ENCODE measurements at regions not wholly inside any gene's neighbourhood (a gene's known extent, or its start where the extent isn't known, plus 50 kb on each side); places are given as distances from the start of the nearest gene placed in this dataset.

- ChIA-PET CTCF (interaction anchor here (0.9 kb wide), 1 partner anchor 15 kb away, joined by 3 read pairs; no protein-coding TSS in a partner anchor), POLR2A (no interaction called here)
- TF ChIP-seq REPIN1 (tag by site-specific recombination; IDR thresholded peaks at IDR 0.05; ENCODE audit: low read depth) (no peak), PRDM2 (tag by site-specific recombination; IDR thresholded peaks at IDR 0.05; ENCODE audit: borderline replicate concordance) (no peak), ZNF600 (tag by site-specific recombination; IDR thresholded peaks at IDR 0.05) (no peak), ZNF837 (tag by site-specific recombination; IDR thresholded peaks at IDR 0.05) (no peak), ZNF404 (tag by site-specific recombination; IDR thresholded peaks at IDR 0.05) (no peak), ZNF211 (tag by site-specific recombination; IDR thresholded peaks at IDR 0.05; ENCODE audit: low read depth) (no peak), ZNF302 (tag by site-specific recombination; IDR thresholded peaks at IDR 0.05; ENCODE audit: low read depth) (no peak), ZNF10 (tag by site-specific recombination; IDR thresholded peaks at IDR 0.05) (no peak), ZSCAN30 (tag by site-specific recombination; IDR thresholded peaks at IDR 0.05) (no peak), ZSCAN5A (tag by site-specific recombination; IDR thresholded peaks at IDR 0.05) (no peak), ZNF513 (tag by site-specific recombination; IDR thresholded peaks at IDR 0.05) (no peak), ZBTB17 (tag by site-specific recombination; IDR thresholded peaks at IDR 0.05) (no peak), ZNF521 (tag by site-specific recombination; IDR thresholded peaks at IDR 0.05) (no peak), ZNF394 (tag by site-specific recombination; IDR thresholded peaks at IDR 0.05; ENCODE audit: borderline replicate concordance) (no peak), ZBTB20 (tag by site-specific recombination; IDR thresholded peaks at IDR 0.05) (no peak), ZNF585B (tag by site-specific recombination; IDR thresholded peaks at IDR 0.05) (no peak), ZNF555 (tag by site-specific recombination; conservative IDR thresholded peaks at IDR 0.05) (no peak), ZNF768 (tag by site-specific recombination; IDR thresholded peaks at IDR 0.05) (no peak), ZNF354C (tag by site-specific recombination; IDR thresholded peaks at IDR 0.05; ENCODE audit: borderline replicate concordance, low read depth) (no peak)
- Histone ChIP-seq H3K4me3 (ENCODE audit: low read depth, low read length) (no peak overlapping the region), H3K27ac (ENCODE audit: extremely low read depth, low read depth, low read length) (no peak overlapping the region), H3K4me1 (ENCODE audit: control insufficient read depth, insufficient read depth, low read length) (no peaks in the 10 kb centered on the region), H3K36me3 (ENCODE audit: control insufficient read depth in 2 of 2, insufficient read depth in 1 of 2, low read length in 2 of 2) (no peaks in the 10 kb centered on the region), H3K9me3 (ENCODE audit: control insufficient read depth, insufficient read depth, low read depth, low read length) (no peaks in the 10 kb centered on the region)
Measured at GRCh38 chr2:23183733-23184132, 201.2 kb upstream of the KLHL29 start.

Measured in HEK293 (cell line).